GM23248 (cell line): ENCODE measurements at regions not wholly inside any gene's neighbourhood (a gene's known extent, or its start where the extent isn't known, plus 50 kb on each side); places are given as distances from the start of the nearest gene placed in this dataset.

ENCODE experiments used
- EZH2 ChIP-seq: fragments of 200-600 bp; sonication (generic); IDR thresholded peaks from 2 replicates; pipeline ENCODE4 v1.6.1; 2018; ENCODE audit warnings: antibody characterized with exemption, mild to moderate bottlenecking; ENCODE audit not compliant: insufficient read depth, poor library complexity, severe bottlenecking
- EZH2phosphoT487 ChIP-seq: fragments of 200-600 bp; sonication (generic); IDR thresholded peaks from 2 replicates; pipeline ENCODE4 v1.6.1; 2018; ENCODE audit warnings: antibody characterized with exemption, moderate library complexity, mild to moderate bottlenecking, low read depth; ENCODE audit not compliant: insufficient read depth

DNA sequence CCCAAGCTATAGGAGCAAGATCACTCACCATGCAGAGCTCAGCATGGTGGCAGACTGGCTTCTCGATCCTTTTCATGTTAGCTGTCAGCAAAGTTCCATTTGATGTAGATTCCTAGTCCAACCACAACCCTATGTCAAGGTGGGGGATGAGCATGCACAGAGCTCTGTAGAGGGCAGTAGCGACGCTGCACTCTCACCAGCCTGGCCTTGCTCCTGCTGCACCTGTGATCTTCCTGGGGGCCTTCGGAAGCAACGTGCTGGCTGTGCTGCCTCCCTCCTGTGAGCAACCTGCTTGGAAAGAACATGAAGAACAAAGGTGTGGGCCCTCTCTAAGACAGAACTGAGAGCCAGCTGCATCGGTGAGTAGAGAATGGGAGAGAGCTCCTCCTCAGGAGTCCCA, 479.4 kb upstream of the MYT1L start:
- TF ChIP-seq EZH2 (no peak), EZH2phosphoT487 (no peak)
